Left ventricle myocardium superior (tissue), 1 donor: ENCODE measurements at regions not wholly inside any gene's neighbourhood (a gene's known extent, or its start where the extent isn't known, plus 50 kb on each side); places are given as distances from the start of the nearest gene placed in this dataset.
"Not testable (repeated sequence)": the region's sequence is repeated elsewhere in the genome, so short reads cannot be mapped to it uniquely, and the experiment has no call there.

ENCODE experiments used
- ATAC-seq: fragments of 200-7000 bp; cut with Tn5 transposase; one replicate; pipeline ENCODE4 v1.9.1; 2020; ENCODE audit warnings: mild to moderate bottlenecking, moderate library complexity
- DNase-seq: peaks from one replicate; pipeline ENCODE4 v3.0.0-alpha.2; 2020
- intact Hi-C: fragments of 100-400 bp; cut with micrococcal nuclease; formaldehyde crosslinking; loops from one replicate; pipeline ENCODE4 v1.11.0; 2022
- donor health status: DM: no; HTN: yes; CAD: no; lungs with severe emphysema.

- DNase-seq (no peak), ATAC-seq (no peak)
- intact Hi-C loops: no loop called here
Measured at GRCh38 chr5:166865206-166865605, 1426.2 kb upstream of the WWC1 start.

- ATAC-seq (no peak), DNase-seq (no peak)
- intact Hi-C loops: no loop called here
Measured at GRCh38 chr5:166880456-166880855, 1411.0 kb upstream of the WWC1 start.

- DNase-seq: no peak
- no peak for ATAC-seq
- intact Hi-C loops: no loop called here
Measured at GRCh38 chr5:166881802-166882201, 1409.6 kb upstream of the WWC1 start.

GRCh38 chr5:166883016-166883415, 1408.4 kb upstream of the WWC1 start:
- ATAC-seq (no peak), DNase-seq (no peak)
- intact Hi-C loops: no loop called here

GRCh38 chr5:166898166-166898565, 1393.3 kb upstream of the WWC1 start:
- DNase-seq: no peak
- intact Hi-C loops: no loop called here
- ATAC-seq: no peak

- ATAC-seq (no peak), DNase-seq (no peak)
- intact Hi-C loops: no loop called here
Measured at GRCh38 chr5:166899343-166899742, 1392.1 kb upstream of the WWC1 start.

- ATAC-seq (no peak), DNase-seq (no peak)
- intact Hi-C loops: no loop called here
Measured at GRCh38 chr5:166904571-166904970, 1386.9 kb upstream of the WWC1 start.

- no peak for DNase-seq
- intact Hi-C loops: no loop called here
- ATAC-seq: no peak
Measured at GRCh38 chr5:166906991-166907713, 1384.3 kb upstream of the WWC1 start.

GRCh38 chr5:166909040-166909439, 1382.4 kb upstream of the WWC1 start:
- no peak for ATAC-seq
- intact Hi-C loops: no loop called here
- no peak for DNase-seq

- DNase-seq (no peak), ATAC-seq (no peak)
- intact Hi-C loops: no loop called here
Measured at GRCh38 chr5:166909926-166910325, 1381.5 kb upstream of the WWC1 start.

- DNase-seq (no peak), ATAC-seq (no peak)
- intact Hi-C loops: no loop called here
Measured at GRCh38 chr5:166910995-166911394, 1380.5 kb upstream of the WWC1 start.

- DNase-seq (no peak), ATAC-seq (no peak)
- intact Hi-C loops: no loop called here
Measured at GRCh38 chr5:166916021-166916420, 1375.4 kb upstream of the WWC1 start.

GRCh38 chr5:166926138-166926537, 1365.3 kb upstream of the WWC1 start:
- DNase-seq: no peak
- ATAC-seq: no peak
- intact Hi-C loops: no loop called here

- intact Hi-C loops, ATAC-seq, DNase-seq: not testable (repeated sequence)
Measured at GRCh38 chr5:166926806-166927475, 1364.5 kb upstream of the WWC1 start.

- ATAC-seq (no peak), DNase-seq (no peak)
- intact Hi-C loops: no loop called here
Measured at GRCh38 chr5:166936351-166936750, 1355.1 kb upstream of the WWC1 start.

- no peak for ATAC-seq
- intact Hi-C loops: no loop called here
- DNase-seq: no peak
Measured at GRCh38 chr5:166938071-166938470, 1353.4 kb upstream of the WWC1 start.

GRCh38 chr5:166942948-166943347, 1348.5 kb upstream of the WWC1 start:
- intact Hi-C loops: no loop called here
- DNase-seq (no peak), ATAC-seq (no peak)

GRCh38 chr5:166947045-166947444, 1344.4 kb upstream of the WWC1 start:
- intact Hi-C loops: no loop called here
- DNase-seq: no peak
- ATAC-seq: no peak

GRCh38 chr5:166948679-166949078, 1342.8 kb upstream of the WWC1 start:
- intact Hi-C loops: no loop called here
- DNase-seq (no peak), ATAC-seq (no peak)

- ATAC-seq (no peak), DNase-seq (no peak)
- intact Hi-C loops: no loop called here
Measured at GRCh38 chr5:166952048-166952447, 1339.4 kb upstream of the WWC1 start.

GRCh38 chr5:166957782-166958181, 1333.7 kb upstream of the WWC1 start:
- no peak for DNase-seq
- ATAC-seq: no peak
- intact Hi-C loops: no loop called here
